ENCODE measurements at regions not wholly inside any gene's neighbourhood (a gene's known extent, or its start where the extent isn't known, plus 50 kb on each side); places are given as distances from the start of the nearest gene placed in this dataset.
"Not testable (repeated sequence)": the region's sequence is repeated elsewhere in the genome, so short reads cannot be mapped to it uniquely, and the experiment has no call there.

GRCh38 chr7:156590212-156590611, 50.4 kb upstream of the RNF32 start:
- no peak for DNase-seq (ENCODE audit: low spot score)

GRCh38 chr7:156589808-156590207, 50.8 kb upstream of the RNF32 start:
- DNase-seq (ENCODE audit: low spot score): no peak

- DNase-seq (ENCODE audit: low spot score): no peak
Measured at GRCh38 chr7:156585926-156586325, 54.6 kb upstream of the RNF32 start.

- DNase-seq (ENCODE audit: low spot score): no peak
Measured at GRCh38 chr7:156585025-156585648, 55.4 kb upstream of the RNF32 start.

GRCh38 chr7:156582591-156583123, 57.9 kb upstream of the RNF32 start:
- DNase-seq (ENCODE audit: low spot score): no peak

GRCh38 chr7:156580036-156580435, 60.5 kb upstream of the RNF32 start:
- DNase-seq (ENCODE audit: low spot score): no peak

- no peak for DNase-seq (ENCODE audit: low spot score)
Measured at GRCh38 chr7:156579566-156579965, 61.0 kb upstream of the RNF32 start.

GRCh38 chr7:156578978-156579430, 61.6 kb upstream of the RNF32 start:
- no peak for DNase-seq (ENCODE audit: low spot score)

GRCh38 chr7:156578578-156578940, 62.0 kb upstream of the RNF32 start:
- DNase-seq (ENCODE audit: low spot score): no peak

GRCh38 chr7:156577645-156578577, 62.7 kb upstream of the RNF32 start:
- no peak for DNase-seq (ENCODE audit: low spot score)

- DNase-seq (ENCODE audit: low spot score): no peak
Measured at GRCh38 chr7:156576216-156577058, 64.1 kb upstream of the RNF32 start.

- DNase-seq (ENCODE audit: low spot score): no peak
Measured at GRCh38 chr7:156568258-156568657, 72.3 kb upstream of the RNF32 start.

- DNase-seq (ENCODE audit: low spot score): no peak
Measured at GRCh38 chr7:156566812-156567549, 73.6 kb upstream of the RNF32 start.

- DNase-seq (ENCODE audit: low spot score): not testable (repeated sequence)
Measured at GRCh38 chr7:156565002-156565401, 75.6 kb upstream of the RNF32 start.

- DNase-seq (ENCODE audit: low spot score): no peak
Measured at GRCh38 chr7:156560696-156561095, 79.9 kb upstream of the RNF32 start.

GRCh38 chr7:156560075-156560474, 80.5 kb upstream of the RNF32 start:
- no peak for DNase-seq (ENCODE audit: low spot score)

- no peak for DNase-seq (ENCODE audit: low spot score)
Measured at GRCh38 chr7:156559001-156559400, 81.6 kb upstream of the RNF32 start.

GRCh38 chr7:156558198-156558597, 82.4 kb upstream of the RNF32 start:
- no peak for DNase-seq (ENCODE audit: low spot score)

- no peak for DNase-seq (ENCODE audit: low spot score)
Measured at GRCh38 chr7:156556083-156556482, 84.5 kb upstream of the RNF32 start.

- DNase-seq (ENCODE audit: low spot score): no peak
Measured at GRCh38 chr7:156554488-156554887, 86.1 kb upstream of the RNF32 start.

GRCh38 chr7:156549636-156550035, 90.9 kb upstream of the RNF32 start:
- no peak for DNase-seq (ENCODE audit: low spot score)

Measured in activated CD4-positive, alpha-beta T cell treated with anti-CD3 and anti-CD28 coated beads, Interleukin-2, Interleukin-4, amounts not matched to agents 100 ng/mL and 50 ng/mL, durations not matched to agents 16 hours and 8 hours (primary cell).